H1 (cell line): ENCODE measurements at regions not wholly inside any gene's neighbourhood (a gene's known extent, or its start where the extent isn't known, plus 50 kb on each side); places are given as distances from the start of the nearest gene placed in this dataset.

Experiments
- CTCF ChIA-PET: fragments of 300-600 bp; sonication (Branson Sonifier 250); formaldehyde crosslinking; loops from one replicate; lab custom pipeline; 2021; ENCODE audit not compliant: partially characterized antibody; lab: Charles Lee
- POLR2A ChIA-PET: fragments of 300-600 bp; sonication (Branson Sonifier 250); formaldehyde crosslinking; loops from one replicate; lab custom pipeline; 2021; ENCODE audit warnings: inconsistent platforms; ENCODE audit not compliant: partially characterized antibody; lab: Charles Lee
- DNase-seq, 2 experiments: peaks; one replicate each; pipeline versions ENCODE4 v3.0.0 to v3.0.0-alpha.2; 2010 to 2022; ENCODE audit warnings: low spot score in 2 of 2, low read depth in 1 of 2, mixed read lengths in 1 of 2
- FAIRE-seq: peaks from 2 replicates; lab custom pipeline; 2011; peaks lifted over from hg19 to GRCh38; lab: Jason Lieb, UNC
- H2AFZ ChIP-seq: 2 replicates; pipeline ENCODE4 v1.8.1; 2012; ENCODE audit warnings: low read length, inconsistent platforms
- H2AK5ac ChIP-seq: 2 replicates; pipeline ENCODE4 v1.6.1; 2013; ENCODE audit warnings: low read depth, low read length
- H2BK120ac ChIP-seq: replicated peaks from 2 replicates; pipeline ENCODE3; 2013; ENCODE audit warnings: low read depth, low read length, inconsistent platforms
- H2BK12ac ChIP-seq: 2 replicates; pipeline ENCODE4 v1.6.1; 2013; ENCODE audit warnings: low read depth, low read length
- H2BK15ac ChIP-seq: 2 replicates; pipeline ENCODE4 v1.6.1; 2013; ENCODE audit warnings: low read length
- H2BK20ac ChIP-seq: 2 replicates; pipeline ENCODE4 v1.6.1; 2013; ENCODE audit warnings: low read length
- H2BK5ac ChIP-seq: 2 replicates; pipeline ENCODE4 v1.6.1; 2013; ENCODE audit warnings: low read depth, low read length
- H3K14ac ChIP-seq: 2 replicates; pipeline ENCODE4 v1.6.1; 2013; ENCODE audit warnings: inconsistent platforms; ENCODE audit not compliant: insufficient read length
- H3K18ac ChIP-seq: 2 replicates; pipeline ENCODE4 v1.6.1; 2013; ENCODE audit warnings: low read length; ENCODE audit errors: extremely low read depth
- H3K23ac ChIP-seq: 2 replicates; pipeline ENCODE4 v1.6.1; 2013; ENCODE audit warnings: inconsistent platforms; ENCODE audit not compliant: insufficient read length
- H3K23me2 ChIP-seq: 2 replicates; pipeline ENCODE4 v1.6.1; 2013; ENCODE audit warnings: low read depth, low read length
- H3K27ac ChIP-seq: 2 replicates; pipeline ENCODE4 v1.6.1; 2011; ENCODE audit warnings: low read depth, low read length, inconsistent platforms
- H3K27me3 ChIP-seq, 4 experiments: replicated peaks in 1 of 4; 1 replicate in 1 of 4; 2 replicates in 3 of 4; pipeline versions ENCODE4 v1.6.1 to v1.8.1; 2011 to 2013; ENCODE audit warnings: low read length in 3 of 4, mild to moderate bottlenecking in 3 of 4, inconsistent platforms in 2 of 4, mixed read lengths in 2 of 4, moderate library complexity in 1 of 4; ENCODE audit not compliant: control insufficient read depth in 3 of 4, insufficient read depth in 3 of 4; ENCODE audit errors: extremely low read depth in 1 of 4
- H3K36me3 ChIP-seq, 4 experiments: 2 replicates each; pipeline versions ENCODE4 v1.6.1 to v1.8.1; 2011 to 2013; ENCODE audit warnings: mild to moderate bottlenecking in 4 of 4, low read length in 3 of 4, moderate library complexity in 2 of 4, control low read depth in 1 of 4, inconsistent platforms in 1 of 4; ENCODE audit not compliant: insufficient read depth in 4 of 4, control insufficient read depth in 2 of 4
- H3K4ac ChIP-seq: replicated peaks from 2 replicates; pipeline ENCODE3; 2013; ENCODE audit warnings: low read length, low read depth, mixed read lengths, inconsistent platforms; ENCODE audit not compliant: insufficient read length
- H3K4me1 ChIP-seq, 4 experiments: replicated peaks in 1 of 4; 1 replicate in 1 of 4; 2 replicates in 3 of 4; pipeline versions ENCODE4 v1.6.1 to v1.8.1; 2011 to 2013; ENCODE audit warnings: low read length in 3 of 4, inconsistent platforms in 2 of 4, mixed read lengths in 1 of 4; ENCODE audit not compliant: insufficient read depth in 4 of 4, control insufficient read depth in 3 of 4
- H3K4me2 ChIP-seq, 2 experiments: 2 replicates each; pipeline versions ENCODE4 v1.6.1 to v1.8.1; 2011 to 2013; ENCODE audit warnings: low read depth in 2 of 2, low read length in 2 of 2, control low read depth in 1 of 2, inconsistent platforms in 1 of 2, mild to moderate bottlenecking in 1 of 2; ENCODE audit not compliant: insufficient read depth in 1 of 2
- H3K4me3 ChIP-seq, 4 experiments: fragments of 200-600, 300-600 bp in 1 of 4; sonication (generic), shearing (Covaris generic), sonication (Bioruptor Twin) in 1 of 4; 2 replicates each; pipeline versions ENCODE4 v1.5.1 to v1.8.1; 2011 to 2016; ENCODE audit warnings: low read length in 4 of 4, low read depth in 3 of 4, control low read depth in 2 of 4, inconsistent platforms in 2 of 4, mild to moderate bottlenecking in 2 of 4, mixed read lengths in 1 of 4, moderate library complexity in 1 of 4; ENCODE audit not compliant: insufficient read depth in 2 of 4; ENCODE audit errors: extremely low read depth in 1 of 4
- H3K56ac ChIP-seq: replicated peaks from 2 replicates; pipeline ENCODE3; 2013; ENCODE audit warnings: low read depth, mild to moderate bottlenecking, mixed read lengths, low read length, inconsistent platforms; ENCODE audit not compliant: insufficient read length
- H3K79me1 ChIP-seq: 2 replicates; pipeline ENCODE4 v1.6.1; 2013; ENCODE audit warnings: low read depth, low read length, control low read depth
- H3K79me2 ChIP-seq, 2 experiments: 2 replicates each; pipeline versions ENCODE4 v1.6.1 to v1.8.1; 2012 to 2013; ENCODE audit warnings: low read length in 2 of 2, mild to moderate bottlenecking in 2 of 2, inconsistent platforms in 1 of 2; ENCODE audit not compliant: insufficient read depth in 2 of 2, control insufficient read depth in 1 of 2
- H3K9ac ChIP-seq, 4 experiments: replicated peaks in 1 of 4; 1 replicate in 1 of 4; 2 replicates in 3 of 4; pipeline versions ENCODE4 v1.6.1 to v1.8.1; 2011 to 2013; ENCODE audit warnings: low read depth in 3 of 4, low read length in 3 of 4, control low read depth in 2 of 4, mild to moderate bottlenecking in 2 of 4, moderate library complexity in 2 of 4, inconsistent platforms in 1 of 4; ENCODE audit errors: extremely low read depth in 1 of 4
- H3K9me3 ChIP-seq, 2 experiments: 2 replicates each; pipeline versions ENCODE4 v1.6.1 to v1.8.1; 2012 to 2013; ENCODE audit warnings: mild to moderate bottlenecking in 2 of 2, moderate library complexity in 2 of 2, control low read depth in 1 of 2, inconsistent platforms in 1 of 2, low read depth in 1 of 2, low read length in 1 of 2, mixed read lengths in 1 of 2; ENCODE audit not compliant: insufficient read depth in 2 of 2
- H4K20me1 ChIP-seq, 2 experiments: replicated peaks in 1 of 2; 2 replicates each; pipeline versions ENCODE3 to v1.8.1; 2011 to 2013; ENCODE audit warnings: inconsistent platforms in 2 of 2, low read length in 2 of 2, mild to moderate bottlenecking in 1 of 2; ENCODE audit not compliant: insufficient read depth in 2 of 2, control insufficient read depth in 1 of 2
- H4K5ac ChIP-seq: 2 replicates; pipeline ENCODE4 v1.6.1; 2013; ENCODE audit warnings: low read length, low read depth, mixed read lengths, inconsistent platforms; ENCODE audit not compliant: insufficient read length
- H4K8ac ChIP-seq: 2 replicates; pipeline ENCODE4 v1.8.0; 2013; ENCODE audit warnings: mild to moderate bottlenecking, moderate library complexity, low read length, inconsistent platforms; ENCODE audit not compliant: insufficient read depth; ENCODE audit errors: extremely low read depth
- H4K91ac ChIP-seq: replicated peaks from 2 replicates; pipeline ENCODE3; 2013; ENCODE audit warnings: low read length, mixed read lengths, inconsistent platforms; ENCODE audit not compliant: insufficient read length
- CTBP2 ChIP-seq: IDR thresholded peaks from 2 replicates; pipeline ENCODE4 v1.7.0; 2011; ENCODE audit warnings: borderline replicate concordance, mild to moderate bottlenecking, moderate library complexity, mixed read lengths, low read length; ENCODE audit not compliant: insufficient read depth, insufficient read length
- WGBS, 2 experiments: shearing (Covaris generic) in 1 of 2; methylation state at CpG; one replicate each; pipeline versions ENCODE4 v1.1.6 to v1.1.7; 2013 to 2015; ENCODE audit warnings: low lambda C conversion rate in 2 of 2, mixed read lengths in 2 of 2, inconsistent platforms in 1 of 2, low coverage in 1 of 2, missing lambda C conversion rate in 1 of 2; ENCODE audit not compliant: insufficient replicate concordance in 2 of 2, insufficient coverage in 1 of 2, insufficient read length in 1 of 2; ENCODE audit errors: extremely low coverage in 1 of 2, missing lambda C conversion rate in 1 of 2; 5-methylcytosine and 5-hydroxymethylcytosine counted together

GRCh38 chr5:122229551-122229950 lies 82.5 kb upstream of the SNCAIP start:
- no peak overlapping the region for H4K5ac ChIP-seq
- H3K27ac ChIP-seq, result no peak overlapping the region
- H3K23me2 ChIP-seq, result no peaks in the 10 kb centered on the region
- no peaks in the 10 kb centered on the region for H3K79me2 ChIP-seq
- H2AFZ ChIP-seq, result peak overlapping the region; percentile 99; the same call in 1 of the 2 replicates
- H2BK5ac ChIP-seq, result no peak overlapping the region
- 75% methylated on average over 5 of the region's 5 CpGs; no CpG with 5 or more reads in 1 of the 2 experiments for WGBS, 2 experiments
- no peak overlapping the region for H3K4ac ChIP-seq
- no peak overlapping the region for H3K18ac ChIP-seq
- CTCF ChIA-PET, result interaction anchor here (1.1 to 1.4 kb wide), 3 partner anchors 31 to 186 kb away, joined by 3 to 6 read pairs (median 4); no protein-coding TSS in a partner anchor
- H4K20me1 ChIP-seq, result no peaks in the 10 kb centered on the region
- H2BK12ac ChIP-seq, result no peak overlapping the region
- H2BK120ac ChIP-seq, result no peak overlapping the region
- no peaks in the 10 kb centered on the region for H3K27me3 ChIP-seq
- no peak overlapping the region for H3K4me2 ChIP-seq
- H3K23ac ChIP-seq, result no peak overlapping the region
- no peak for TF ChIP-seq CTBP2
- H2AK5ac ChIP-seq, result no peak overlapping the region
- H4K91ac ChIP-seq, result no peak overlapping the region
- H4K8ac ChIP-seq, result no peak overlapping the region
- peaks cover 0 to 7% (median 2%) of the 10 kb centered on the region in 4 experiments; a peak in 3 of 7 replicates for H3K4me1 ChIP-seq
- no peak overlapping the region for H2BK15ac ChIP-seq
- no peak overlapping the region for H2BK20ac ChIP-seq
- H3K4me3 ChIP-seq, result no peak overlapping the region
- no peak overlapping the region for H3K56ac ChIP-seq
- no peak overlapping the region for H3K9ac ChIP-seq
- FAIRE-seq, result no peak
- no peaks in the 10 kb centered on the region for H3K79me1 ChIP-seq
- H3K14ac ChIP-seq, result no peak overlapping the region
- POLR2A ChIA-PET, result interaction anchor here (0.5 kb wide), 1 partner anchor 616 kb away, joined by 3 read pairs; no protein-coding TSS in a partner anchor
- no peaks in the 10 kb centered on the region for H3K9me3 ChIP-seq
- no peak for DNase-seq
- no peaks in the 10 kb centered on the region for H3K36me3 ChIP-seq
